Stimulated activated CD8-positive, alpha-beta memory T cell treated with anti-CD3 and anti-CD28 coated beads, Interleukin-2, amount 100 ng/mL, for 1 hour (primary cell): ENCODE measurements at regions not wholly inside any gene's neighbourhood (a gene's known extent, or its start where the extent isn't known, plus 50 kb on each side); places are given as distances from the start of the nearest gene placed in this dataset.
"Not testable (repeated sequence)": the region's sequence is repeated elsewhere in the genome, so short reads cannot be mapped to it uniquely, and the experiment has no call there.

ENCODE experiments used
- DNase-seq, 2 donors: peaks; one replicate each; pipeline ENCODE4 v3.0.0-alpha.2; 2020; ENCODE audit warnings: low read depth in 2 of 2

DNA sequence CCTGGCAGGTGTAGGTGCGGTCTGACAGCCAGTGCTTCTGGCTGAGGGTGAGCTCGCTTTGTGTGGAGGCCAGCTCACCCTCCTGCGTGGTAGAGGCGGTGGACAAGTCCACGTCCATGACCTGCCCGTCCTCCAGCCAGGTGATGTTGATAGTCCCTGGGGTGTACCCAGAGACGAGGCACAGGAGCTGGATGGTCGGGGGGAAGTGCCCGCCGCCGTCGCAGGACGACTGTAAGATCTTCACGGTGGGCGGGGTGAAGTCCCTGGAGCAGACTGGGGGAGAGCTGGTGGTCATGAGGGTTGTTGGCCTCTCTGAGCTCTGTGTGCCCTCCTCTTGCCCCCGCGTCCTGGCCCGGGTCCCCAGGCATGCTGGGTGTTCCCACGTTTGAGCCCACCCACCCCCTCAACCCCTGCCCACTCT lies 74.6 kb downstream of the TMEM121 start:
- DNase-seq, result no peak

DNA sequence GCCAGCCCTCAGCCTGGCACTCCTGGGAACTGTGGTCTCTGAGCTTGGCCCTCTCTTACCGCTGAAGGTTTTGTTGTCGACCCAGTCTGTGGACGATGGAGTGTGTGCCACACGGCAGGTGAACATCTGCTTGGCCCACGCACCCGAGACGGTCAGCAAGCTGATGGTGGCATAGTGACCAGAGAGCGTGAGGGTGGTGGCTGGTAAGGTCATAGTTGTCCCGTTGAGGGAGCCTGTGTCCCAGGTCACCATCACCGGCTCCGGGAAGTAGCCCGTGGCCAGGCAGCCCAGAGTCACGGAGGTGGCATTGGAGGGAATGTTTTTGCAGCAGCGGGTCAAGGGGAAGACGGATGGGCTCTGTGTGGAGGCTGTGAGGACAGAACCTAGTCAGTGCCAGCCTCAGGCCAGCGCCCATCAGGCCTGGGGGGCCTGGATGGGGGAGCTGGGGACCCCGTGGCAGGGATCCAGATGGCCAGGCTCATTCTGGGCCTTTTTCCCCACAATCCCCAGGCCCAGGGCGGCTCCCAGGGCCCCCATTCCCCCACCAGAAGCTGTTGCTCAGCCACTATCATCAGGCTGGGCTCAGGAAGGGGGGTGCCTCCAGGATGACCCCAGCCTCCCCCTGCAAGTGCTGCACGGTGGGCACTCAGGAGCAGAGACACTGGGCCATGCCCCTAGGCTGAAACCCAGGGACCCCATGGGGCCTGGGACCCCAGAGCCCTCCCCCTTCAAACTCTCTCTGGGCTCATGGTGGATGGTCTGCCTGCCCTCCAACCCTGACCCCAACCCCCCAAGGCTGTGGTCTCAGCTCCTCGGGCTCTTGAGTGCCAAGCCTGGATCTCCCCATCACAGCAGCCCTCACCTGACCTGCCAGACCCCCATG lies 75.2 kb downstream of the TMEM121 start:
- no peak for DNase-seq

DNA sequence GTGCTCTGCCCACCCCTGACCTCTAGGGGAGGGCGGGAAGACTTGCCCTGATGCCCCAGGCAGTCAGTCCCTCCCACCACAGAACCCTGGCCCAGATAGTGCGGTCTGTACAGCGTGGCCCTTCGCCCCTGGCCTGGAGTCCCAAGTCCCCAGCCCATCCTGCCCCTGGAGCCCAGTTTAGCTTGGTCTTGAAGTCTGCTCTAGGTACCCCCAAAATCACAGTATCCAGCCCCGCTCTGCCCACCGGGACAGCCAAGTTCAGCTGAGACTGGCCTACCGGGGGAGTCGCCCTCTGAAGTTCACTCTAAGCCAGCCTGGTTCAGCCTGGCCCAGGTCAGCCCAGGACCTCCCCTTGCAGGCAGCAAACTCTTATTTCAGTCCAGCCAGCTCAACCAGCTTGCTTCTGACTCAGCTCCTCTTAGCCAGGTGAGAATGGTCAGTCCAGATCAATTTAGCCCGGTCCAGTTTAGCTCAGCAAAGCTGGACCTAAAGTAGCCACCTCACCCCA lies 75.9 kb downstream of the TMEM121 start:
- DNase-seq, result no peak

DNA sequence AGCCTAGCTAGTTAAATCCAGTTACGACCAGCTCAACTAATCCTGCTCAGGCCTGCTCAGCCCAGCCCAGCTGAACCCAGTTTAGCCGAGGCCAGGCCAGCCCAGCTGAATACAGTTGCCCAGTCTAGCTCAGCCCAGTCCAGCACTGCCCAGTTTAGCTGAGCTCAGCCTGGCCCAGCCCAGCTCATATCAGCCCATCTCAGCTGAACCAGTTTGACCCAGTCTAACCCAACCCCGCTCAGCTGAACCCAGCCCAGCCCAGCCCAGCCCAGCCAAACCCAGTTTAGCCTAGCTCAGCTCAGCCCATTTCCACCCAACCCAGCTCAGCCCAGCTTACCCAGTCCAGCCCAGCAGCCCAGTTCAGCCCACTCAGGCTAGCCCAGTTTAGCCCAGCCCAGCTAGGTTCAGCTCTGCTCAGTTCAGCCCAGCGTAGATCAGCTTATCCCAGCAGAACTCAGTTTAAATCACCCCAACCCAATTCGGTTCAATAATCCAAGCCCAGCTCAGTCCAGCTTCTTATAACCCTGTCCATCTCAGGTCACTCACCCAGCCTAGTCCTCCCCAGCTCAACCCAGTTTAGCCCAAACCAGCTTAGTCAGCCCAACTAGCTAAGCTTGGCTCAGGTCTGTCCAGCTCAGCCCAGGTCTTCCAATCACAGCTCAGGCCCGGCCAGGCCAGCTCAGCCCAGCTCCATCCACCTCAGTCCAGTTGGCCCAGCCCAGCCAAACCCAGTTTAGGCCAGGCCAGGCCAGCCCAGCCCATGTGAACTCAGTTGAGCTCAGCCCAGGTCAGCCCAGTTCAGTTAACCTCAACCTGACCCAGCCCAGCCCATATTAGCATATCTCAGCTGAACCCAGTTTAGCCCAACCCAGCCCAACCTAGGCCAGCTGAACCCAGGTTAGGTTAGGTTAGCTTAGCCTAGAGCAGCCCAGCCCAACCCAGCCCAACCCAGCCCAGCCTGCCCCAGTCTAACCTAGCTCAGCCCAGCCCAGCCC lies 76.7 kb downstream of the TMEM121 start:
- DNase-seq, result no peak

DNA sequence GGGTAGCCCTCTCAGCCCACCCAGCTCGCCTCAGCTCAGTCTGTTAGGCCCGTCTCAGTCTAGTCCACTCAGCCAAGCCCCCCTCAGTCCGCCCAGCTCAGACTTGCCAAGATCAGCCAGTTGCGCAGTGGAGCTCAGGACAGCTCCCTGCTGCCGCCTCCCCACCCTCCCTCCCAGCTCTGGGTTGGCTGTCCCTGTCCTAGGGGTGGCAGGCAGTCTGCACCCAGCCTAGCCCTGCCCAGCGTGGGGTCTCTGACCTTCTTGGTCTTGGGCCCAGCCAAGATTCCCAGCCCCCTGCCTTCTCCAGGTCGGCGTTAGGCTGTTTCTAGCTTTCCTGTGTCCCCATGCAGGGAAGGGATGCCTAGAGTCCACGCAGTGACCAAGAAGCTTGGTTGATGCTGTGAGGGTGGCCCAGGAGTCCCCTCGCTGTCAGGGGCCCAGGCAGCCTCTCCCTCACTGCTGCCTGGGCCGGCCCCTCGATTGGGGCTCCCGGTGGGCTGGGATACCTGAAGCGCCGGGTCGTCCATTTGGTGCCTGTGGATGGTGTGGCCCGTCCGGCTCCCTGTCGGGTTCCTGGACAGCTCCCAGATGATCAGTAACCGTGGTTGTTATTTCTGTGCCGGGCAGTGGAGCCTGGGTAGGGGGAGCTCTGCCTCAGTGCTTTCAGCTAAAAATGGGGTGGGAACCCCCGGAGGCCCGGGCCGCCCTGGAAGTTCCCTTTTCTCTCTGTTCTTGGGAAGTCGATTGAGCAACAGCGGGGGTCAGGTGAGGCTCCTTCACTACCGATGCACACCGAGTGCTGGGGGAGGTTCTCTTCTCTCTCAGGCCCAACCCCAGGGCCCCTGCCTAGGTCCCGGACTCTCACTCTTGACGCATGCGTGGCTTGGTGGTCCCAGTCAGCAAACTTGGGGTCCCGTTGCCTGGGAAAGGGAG lies 78.4 kb downstream of the TMEM121 start:
- not testable (repeated sequence) for DNase-seq

DNA sequence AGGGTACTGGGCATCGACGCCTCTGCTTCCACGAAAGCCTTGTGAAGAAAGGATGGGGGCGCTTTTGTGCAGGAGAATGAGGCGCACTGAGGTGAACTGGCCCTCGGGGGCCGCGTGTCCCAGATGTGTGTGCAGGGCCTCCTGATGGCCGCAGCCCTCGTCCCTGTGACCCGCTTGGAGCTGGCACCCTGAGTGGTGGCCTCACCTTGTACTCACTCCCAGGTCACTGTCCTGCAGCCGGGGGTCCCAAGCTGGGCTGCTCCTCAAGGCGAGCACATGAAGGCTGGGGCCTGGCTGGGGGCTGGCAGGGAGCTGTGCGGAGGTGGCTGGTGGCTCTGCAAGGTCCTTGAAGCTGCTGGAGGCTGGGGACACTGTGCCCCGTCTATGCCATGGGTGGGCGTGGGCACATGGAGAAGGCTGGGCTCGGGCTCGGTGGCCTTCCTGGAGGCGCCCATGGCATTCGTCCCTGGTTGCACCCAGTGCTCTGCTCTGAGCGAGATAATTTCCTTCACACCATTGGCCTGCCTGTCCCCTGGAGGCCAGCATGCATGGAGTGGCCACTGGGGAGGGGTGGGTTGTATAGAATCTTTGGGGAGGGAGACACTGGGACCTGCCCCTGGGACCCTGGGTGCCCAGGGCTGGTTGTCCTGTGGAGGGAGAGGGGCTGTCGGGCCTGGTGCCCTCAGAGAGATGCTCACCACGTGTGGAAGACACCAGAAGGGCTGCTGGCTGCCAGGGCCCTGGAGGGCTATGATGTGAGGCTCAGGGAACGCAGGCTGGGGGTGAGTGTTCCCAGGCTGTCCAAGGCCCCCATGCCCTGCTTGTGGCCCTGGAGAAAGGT lies 79.3 kb downstream of the TMEM121 start:
- DNase-seq, result no peak

DNA sequence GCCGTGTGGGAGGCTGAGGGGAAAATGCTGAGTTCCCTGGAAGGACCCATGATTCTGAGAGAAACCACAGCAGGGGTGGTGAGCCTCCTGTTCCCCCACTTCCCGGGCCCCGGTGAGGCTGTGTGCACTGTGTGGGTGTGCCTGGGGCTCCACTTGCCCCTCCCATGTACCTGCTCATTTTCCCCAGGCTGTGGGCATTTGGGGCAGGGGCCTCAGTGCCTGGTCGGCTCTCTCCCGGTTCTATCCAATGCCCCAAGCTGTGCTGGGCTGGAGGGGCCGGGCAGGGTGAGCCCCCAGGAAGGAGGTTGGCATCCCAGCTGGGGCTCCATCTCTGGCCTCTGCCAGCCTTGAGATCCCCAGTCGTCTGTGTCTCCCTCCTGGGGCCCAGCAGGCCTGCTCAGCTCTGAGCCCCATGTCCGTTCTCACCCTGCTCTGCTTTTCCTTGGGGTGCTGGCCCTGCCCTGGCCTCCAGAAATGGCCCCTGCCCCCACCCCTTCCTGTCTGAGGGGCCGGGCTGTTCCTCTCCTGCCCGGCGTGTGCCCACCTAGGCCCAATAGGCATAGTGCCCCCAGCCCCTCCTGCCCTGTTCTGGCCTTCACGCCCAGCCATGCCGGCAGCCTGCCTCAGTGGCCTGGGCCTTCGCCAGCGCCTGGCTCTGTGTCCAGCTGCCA lies 80.1 kb downstream of the TMEM121 start:
- DNase-seq, result not testable (repeated sequence)

DNA sequence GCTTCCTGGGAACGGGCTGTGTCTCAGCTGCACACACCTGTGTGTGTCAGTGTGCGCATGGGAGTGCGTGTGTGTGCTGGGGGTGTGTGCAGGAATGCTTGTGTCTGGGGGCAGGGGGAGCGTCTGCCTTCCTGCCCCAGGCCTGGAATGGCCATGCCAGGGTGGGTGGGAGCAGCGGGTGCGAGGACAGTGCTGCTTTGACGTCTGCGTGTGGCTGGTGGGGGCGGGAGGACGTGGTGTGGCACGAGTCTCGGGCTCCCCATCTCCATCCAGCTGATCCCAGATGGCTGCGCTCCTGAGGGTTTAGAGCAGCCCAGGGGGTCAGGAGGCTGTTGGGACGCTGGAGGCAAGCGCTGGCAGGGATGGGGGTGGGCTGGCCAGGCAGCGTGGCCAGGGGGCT lies 80.6 kb downstream of the TMEM121 start:
- DNase-seq, result not testable (repeated sequence)

DNA sequence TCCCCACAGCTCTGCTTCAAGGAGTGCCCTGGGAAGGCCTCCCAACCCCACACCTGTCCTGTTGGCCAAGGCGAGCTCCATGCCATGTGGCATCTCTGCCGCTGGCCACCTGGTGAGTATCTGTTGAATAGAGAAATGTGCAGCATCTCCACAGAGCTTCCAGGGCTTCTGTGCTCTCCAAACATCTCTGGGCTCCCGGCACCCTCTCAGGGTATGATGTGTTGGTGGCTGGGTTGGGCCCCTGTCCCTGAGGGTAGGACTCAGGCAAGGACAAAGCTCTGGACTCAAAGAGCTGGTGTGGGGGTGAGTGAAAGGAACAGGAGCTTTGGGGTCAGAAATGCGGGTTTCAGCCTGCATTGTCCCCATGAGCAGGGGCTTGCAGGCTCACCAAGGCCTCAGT lies 88.6 kb downstream of the TMEM121 start:
- not testable (repeated sequence) for DNase-seq

DNA sequence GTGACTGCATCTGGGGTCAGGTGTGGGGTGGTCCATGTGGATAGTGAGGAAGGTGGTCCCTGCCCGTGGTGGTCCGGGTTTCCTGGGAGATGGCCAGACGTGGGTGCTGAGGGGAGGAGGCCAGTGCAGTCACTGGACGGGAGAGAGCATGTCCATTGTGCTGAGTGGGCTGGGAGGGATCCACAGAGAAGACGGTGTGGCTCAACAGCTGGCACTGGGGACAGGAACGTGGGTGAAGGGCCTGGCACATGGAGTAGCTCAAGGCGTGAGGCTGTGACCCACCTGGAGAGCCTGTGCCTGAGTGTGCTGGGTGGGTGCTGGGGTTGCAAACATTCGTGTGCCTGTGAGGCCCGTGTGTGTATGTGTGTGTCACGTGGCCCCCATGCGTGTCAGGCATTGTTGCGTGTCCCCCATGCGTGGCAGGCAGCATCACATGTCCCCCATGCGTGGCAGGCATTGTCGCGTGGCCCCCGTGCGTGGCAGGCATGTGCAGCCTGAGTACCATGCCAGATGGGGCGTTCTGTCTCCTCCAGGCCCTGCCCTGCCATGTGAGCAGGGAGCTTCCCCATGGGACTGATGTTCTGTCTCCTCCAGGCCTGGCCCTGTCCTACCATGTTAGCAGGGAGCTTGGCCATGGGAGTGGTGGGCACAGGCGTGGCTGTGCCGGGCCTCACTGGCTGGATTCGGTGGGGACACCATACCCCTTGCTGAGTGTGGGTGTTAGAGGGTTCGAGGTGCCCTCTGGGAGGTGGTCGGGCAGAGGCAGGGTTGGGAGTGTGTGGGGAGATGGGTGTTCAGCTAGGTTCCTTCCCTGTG lies 89.8 kb downstream of the TMEM121 start:
- DNase-seq, result not testable (repeated sequence)

DNA sequence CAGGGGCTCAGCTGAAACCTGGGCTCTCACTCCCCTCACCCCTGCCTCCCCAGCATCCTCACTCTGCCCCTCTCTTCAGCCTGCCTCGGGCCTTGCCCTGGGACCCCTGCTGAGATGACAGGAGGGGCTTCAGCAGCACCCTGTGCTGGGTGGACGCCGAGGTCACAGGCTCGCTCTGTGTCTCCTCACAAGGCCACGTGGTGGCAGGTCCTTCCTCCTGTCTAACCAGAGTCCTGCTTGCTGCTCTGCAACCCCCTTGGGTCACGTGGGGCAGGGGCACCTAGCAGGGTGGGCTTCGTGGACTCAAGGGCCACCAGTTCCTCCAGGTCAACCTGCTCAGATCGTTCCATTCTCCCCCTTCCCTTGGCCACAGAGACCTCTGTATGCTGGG lies 90.4 kb downstream of the TMEM121 start:
- DNase-seq, result no peak

DNA sequence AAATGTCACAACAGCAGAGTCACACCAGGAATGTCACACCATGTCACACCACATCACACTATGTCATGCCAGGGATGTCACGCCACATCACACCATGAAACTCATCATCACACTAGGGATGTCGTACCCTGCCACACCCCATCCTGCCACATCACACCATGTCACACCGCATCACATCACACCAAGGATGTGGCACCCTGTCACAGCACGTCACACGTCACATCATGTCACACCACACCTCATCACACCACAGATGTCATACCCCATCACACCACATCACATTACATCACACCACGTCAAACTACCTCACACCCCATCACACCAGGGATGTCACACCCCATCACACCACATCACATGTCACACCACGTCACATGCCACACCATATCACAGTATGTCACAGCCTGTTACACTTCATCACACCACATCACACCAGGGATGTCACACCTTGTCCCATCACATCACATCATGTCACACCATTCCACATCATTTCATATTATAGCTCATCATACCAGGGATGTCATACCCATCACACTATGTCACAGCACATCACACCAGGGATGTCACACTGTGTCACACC lies 90.9 kb downstream of the TMEM121 start:
- no peak for DNase-seq

DNA sequence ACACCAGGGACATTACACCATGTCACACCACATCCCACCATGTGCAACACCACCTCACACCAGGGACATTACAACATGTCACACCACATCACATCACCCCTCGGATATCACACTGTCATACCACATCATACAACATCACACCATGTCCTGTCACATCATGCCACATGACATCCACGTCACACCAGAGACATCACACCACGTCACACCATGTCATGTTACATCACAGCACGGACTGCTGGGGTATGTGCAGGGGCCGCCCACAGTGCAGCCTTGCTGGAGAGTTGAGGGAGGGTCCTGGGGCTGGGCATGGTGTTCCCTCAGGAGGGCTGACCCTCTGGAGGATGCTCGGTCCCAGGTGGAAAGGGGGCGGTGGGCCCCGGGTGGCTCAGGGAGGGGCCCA lies 91.4 kb downstream of the TMEM121 start:
- DNase-seq, result not testable (repeated sequence)

DNA sequence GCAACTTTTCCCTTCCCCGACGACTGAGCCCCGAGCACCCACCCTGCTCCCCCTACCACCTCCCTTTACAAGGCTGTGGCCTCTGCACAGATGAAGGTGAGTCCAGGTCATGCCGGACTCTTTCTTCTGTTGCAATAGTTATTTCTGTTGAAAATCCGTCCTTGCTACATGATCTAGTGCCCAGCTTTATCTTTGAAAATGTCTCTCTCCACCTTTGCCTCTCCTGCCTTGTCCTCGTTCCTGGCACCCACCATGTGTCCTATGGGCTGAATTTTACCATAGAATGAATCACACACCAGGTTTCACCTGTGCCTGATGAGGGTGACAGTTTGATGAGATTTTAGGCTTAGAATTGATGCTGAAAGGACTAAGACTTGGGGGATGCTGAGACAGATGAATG lies 92.9 kb downstream of the TMEM121 start:
- not testable (repeated sequence) for DNase-seq

DNA sequence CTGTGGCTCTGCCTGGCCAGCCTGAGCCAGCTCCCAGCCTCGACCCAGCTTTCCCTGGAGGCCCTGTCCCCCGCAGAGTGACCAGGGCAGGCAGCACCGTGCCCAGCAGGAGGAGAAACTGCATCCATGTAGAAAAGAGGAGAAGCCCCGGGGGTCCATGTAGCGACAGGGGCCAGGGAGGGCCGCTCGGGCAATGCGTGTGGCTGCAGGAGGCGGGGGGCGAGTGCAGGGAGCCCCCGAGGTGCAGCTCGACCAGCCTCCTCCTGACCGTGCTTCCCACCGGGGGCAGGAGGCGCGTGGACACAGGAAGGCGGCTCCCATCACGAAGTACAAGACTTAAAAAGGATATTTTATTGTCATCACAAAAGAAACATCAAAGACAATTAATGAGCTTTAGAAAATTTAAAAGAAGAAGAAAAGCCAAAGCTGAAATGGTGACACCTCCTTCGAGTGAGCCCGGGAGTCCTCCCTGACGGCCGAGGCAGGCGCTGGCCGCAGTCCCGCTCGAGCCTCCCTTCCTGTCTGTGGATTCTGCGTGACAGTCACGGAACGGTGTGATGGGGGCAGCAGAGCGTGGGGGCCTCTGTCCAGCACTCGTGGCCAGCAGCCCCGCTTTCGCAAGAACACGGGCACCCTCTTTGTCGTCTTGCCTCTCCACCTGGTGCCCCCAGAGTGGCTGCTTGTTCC lies 93.9 kb downstream of the TMEM121 start:
- DNase-seq, result not testable (repeated sequence)

DNA sequence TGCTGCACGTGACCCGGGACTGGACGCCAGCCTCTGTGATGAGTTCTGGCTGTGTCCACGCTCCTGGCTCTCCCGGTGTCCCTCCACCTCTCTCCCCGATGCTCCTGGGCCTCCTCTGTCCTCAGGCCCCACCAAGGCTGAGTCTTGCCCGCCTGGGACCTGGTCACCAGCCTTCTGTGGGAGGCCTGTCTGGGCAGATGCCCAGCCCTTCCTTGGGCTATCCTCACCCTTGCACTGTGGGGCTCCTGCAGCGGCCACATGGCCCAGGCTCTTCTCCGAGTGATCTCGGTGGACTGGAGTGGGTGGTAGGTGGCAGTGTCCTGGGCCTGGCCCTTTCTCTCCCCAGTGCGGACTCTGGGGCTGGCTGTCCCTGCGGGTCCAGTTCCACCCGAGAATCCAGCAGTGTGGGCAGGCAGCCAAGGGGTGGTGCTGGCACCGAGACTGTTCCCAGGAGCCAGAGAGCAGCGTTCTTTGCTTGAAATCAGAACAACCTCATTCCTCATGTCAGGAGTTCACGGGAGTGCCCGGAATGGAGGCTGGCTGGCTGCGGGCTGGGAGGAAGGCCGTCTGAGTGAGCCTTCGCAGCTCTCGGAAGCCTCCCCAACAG lies 94.6 kb downstream of the TMEM121 start:
- not testable (repeated sequence) for DNase-seq
